ENCODE measurements at regions not wholly inside any gene's neighbourhood (a gene's known extent, or its start where the extent isn't known, plus 50 kb on each side); places are given as distances from the start of the nearest gene placed in this dataset.

DNA sequence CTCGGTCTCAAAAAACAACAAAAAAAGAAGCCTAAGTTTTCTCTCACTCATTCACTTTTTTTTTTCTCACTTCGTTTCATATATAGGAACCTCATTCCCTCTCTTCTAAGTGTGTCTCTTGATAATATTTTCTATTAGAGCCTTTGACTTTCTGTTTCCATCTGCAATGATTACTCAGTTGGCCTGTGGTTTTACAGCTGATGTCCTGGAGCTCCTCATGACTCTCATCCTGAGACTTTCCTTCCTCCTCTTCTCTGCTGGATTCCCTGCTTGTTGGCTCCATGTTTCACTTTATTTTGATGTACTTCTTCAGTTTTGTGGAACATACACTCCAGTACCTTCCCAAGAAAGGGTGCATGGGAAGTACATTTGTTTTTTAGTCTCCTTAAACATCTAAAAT lies 154.2 kb upstream of the GATA6 start:
- no TSS peak for BruUV-seq (replicated peaks)
- FAIRE-seq, result no peak
- ChIA-PET RAD21 (ENCODE audit: unreplicated experiment) (no interaction called here), POLR2A (no interaction called here), CTCF (no interaction called here), SMC1A (ENCODE audit: uncharacterized antibody, unreplicated experiment) (no interaction called here)
- DNase-seq (ENCODE audit: low read depth, low spot score), result no peak
- in situ Hi-C loops (cut with MboI) (no loop called here), intact Hi-C loops (cut with micrococcal nuclease; ENCODE audit: unreplicated experiment) (no loop called here)
- Histone ChIP-seq H3K27me3 (replicated peaks in 1 of 2; ENCODE audit: control insufficient read depth in 2 of 2, insufficient read depth in 2 of 2, low read length in 1 of 2) (no peaks in the 10 kb centered on the region; a peak in 1 of 4 replicates), H3K9ac (ENCODE audit: control insufficient read depth, insufficient read depth, low read length) (no peak overlapping the region), H3K4me2 (ENCODE audit: control insufficient read depth, insufficient read depth) (no peak overlapping the region), H3K4me1 (ENCODE audit: control insufficient read depth, insufficient read depth, low read length) (no peaks in the 10 kb centered on the region), H3K79me2 (ENCODE audit: control insufficient read depth, insufficient read depth, low read length) (no peaks in the 10 kb centered on the region), H4K20me1 (ENCODE audit: control insufficient read depth, insufficient read depth) (no peaks in the 10 kb centered on the region), H3K4me3 (no peak overlapping the region), H3K9me3 (replicated peaks; ENCODE audit: control insufficient read depth, insufficient read depth, low read length) (no peaks in the 10 kb centered on the region), H3K36me3 (ENCODE audit: control insufficient read depth in 2 of 2, insufficient read depth in 2 of 2, low read length in 1 of 2) (no peaks in the 10 kb centered on the region), H2AFZ (ENCODE audit: control insufficient read depth, low read depth, low read length) (no peak overlapping the region), H3K27ac (ENCODE audit: control insufficient read depth, insufficient read depth) (no peak overlapping the region)
- 11% methylated on average over 2 of the region's 2 CpGs for WGBS (ENCODE audit: insufficient coverage, insufficient replicate concordance, low lambda C conversion rate, missing lambda C conversion rate)
- ATAC-seq, result no peak
- TF ChIP-seq MLLT1 (IDR thresholded peaks at IDR 0.05) (no peak), CEBPZ (IDR thresholded peaks at IDR 0.05; ENCODE audit: low read depth, low read length) (no peak), BMI1 (IDR thresholded peaks at IDR 0.05; ENCODE audit: borderline replicate concordance) (no peak), SMAD5 (IDR thresholded peaks at IDR 0.05; ENCODE audit: low read depth) (no peak), USF2 (IDR thresholded peaks at IDR 0.05; ENCODE audit: borderline replicate concordance, low read depth, low read length) (no peak), NKRF (conservative IDR thresholded peaks at IDR 0.05) (no peak), ZNF384 (IDR thresholded peaks at IDR 0.05; ENCODE audit: borderline replicate concordance, low read depth, low read length) (no peak), EP300 (IDR thresholded peaks at IDR 0.05; ENCODE audit: borderline replicate concordance in 1 of 2, control insufficient read depth in 1 of 2, low read depth in 2 of 2, low read length in 2 of 2) (no peak), RFX5 (IDR thresholded peaks at IDR 0.05; ENCODE audit: low read depth, low read length) (no peak), HDGF (IDR thresholded peaks at IDR 0.05) (no peak), NFXL1 (IDR thresholded peaks at IDR 0.05; ENCODE audit: borderline replicate concordance) (no peak), ZNF24 (IDR thresholded peaks at IDR 0.05) (no peak)
- TF ChIP-seq, protein P1, sequence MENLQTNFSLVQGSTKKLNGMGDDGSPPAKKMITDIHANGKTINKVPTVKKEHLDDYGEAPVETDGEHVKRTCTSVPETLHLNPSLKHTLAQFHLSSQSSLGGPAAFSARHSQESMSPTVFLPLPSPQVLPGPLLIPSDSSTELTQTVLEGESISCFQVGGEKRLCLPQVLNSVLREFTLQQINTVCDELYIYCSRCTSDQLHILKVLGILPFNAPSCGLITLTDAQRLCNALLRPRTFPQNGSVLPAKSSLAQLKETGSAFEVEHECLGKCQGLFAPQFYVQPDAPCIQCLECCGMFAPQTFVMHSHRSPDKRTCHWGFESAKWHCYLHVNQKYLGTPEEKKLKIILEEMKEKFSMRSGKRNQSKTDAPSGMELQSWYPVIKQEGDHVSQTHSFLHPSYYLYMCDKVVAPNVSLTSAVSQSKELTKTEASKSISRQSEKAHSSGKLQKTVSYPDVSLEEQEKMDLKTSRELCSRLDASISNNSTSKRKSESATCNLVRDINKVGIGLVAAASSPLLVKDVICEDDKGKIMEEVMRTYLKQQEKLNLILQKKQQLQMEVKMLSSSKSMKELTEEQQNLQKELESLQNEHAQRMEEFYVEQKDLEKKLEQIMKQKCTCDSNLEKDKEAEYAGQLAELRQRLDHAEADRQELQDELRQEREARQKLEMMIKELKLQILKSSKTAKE (IDR thresholded peaks at IDR 0.05; ENCODE audit: low read depth, poor library complexity, severe bottlenecking), result no peak
